Upper lobe of right lung (tissue), 1 donor: ENCODE measurements at regions not wholly inside any gene's neighbourhood (a gene's known extent, or its start where the extent isn't known, plus 50 kb on each side); places are given as distances from the start of the nearest gene placed in this dataset.

Experiments used
- ATAC-seq: fragments of 200-7000 bp; cut with Tn5 transposase; one replicate; pipeline ENCODE4 v1.9.1; 2020; ENCODE audit warnings: mild to moderate bottlenecking, moderate library complexity
- DNase-seq: peaks from one replicate; pipeline ENCODE4 v3.0.0-alpha.2; 2020
- H3K27ac ChIP-seq: fragments of 200-600 bp; one replicate; pipeline ENCODE4 v1.8.0; 2022
- H3K27me3 ChIP-seq: fragments of 200-600 bp; one replicate; pipeline ENCODE4 v1.8.0; 2022; ENCODE audit warnings: mild to moderate bottlenecking
- H3K36me3 ChIP-seq: fragments of 200-600 bp; one replicate; pipeline ENCODE4 v1.8.0; 2022
- H3K4me1 ChIP-seq: fragments of 200-600 bp; one replicate; pipeline ENCODE4 v1.8.0; 2022
- H3K4me3 ChIP-seq: fragments of 200-600 bp; one replicate; pipeline ENCODE4 v1.8.0; 2022; ENCODE audit warnings: mild to moderate bottlenecking
- H3K9me3 ChIP-seq: fragments of 200-600 bp; one replicate; pipeline ENCODE4 v1.8.0; 2022
- CTCF ChIP-seq: fragments of 200-600 bp; IDR thresholded peaks from one replicate; pipeline ENCODE4 v1.8.0; 2022; ENCODE audit warnings: antibody characterized with exemption
- intact Hi-C: fragments of 100-400 bp; cut with DNase I; formaldehyde crosslinking; loops from one replicate; pipeline ENCODE4 v1.11.0; 2022
- donor health status: DM: no; HTN: yes; CAD: no; lungs with severe emphysema.

- Histone ChIP-seq H3K4me3 (no peak overlapping the region), H3K36me3 (no peaks in the 10 kb centered on the region), H3K4me1 (no peaks in the 10 kb centered on the region), H3K27me3 (no peaks in the 10 kb centered on the region), H3K27ac (no peak overlapping the region), H3K9me3 (no peaks in the 10 kb centered on the region)
- intact Hi-C loops: no loop called here
- no peak for TF ChIP-seq CTCF
- ATAC-seq: no peak
- DNase-seq: no peak
Measured at GRCh38 chr5:92126182-92126581, 743.1 kb upstream of the ARRDC3 start.

GRCh38 chr5:92119110-92119509, 736.0 kb upstream of the ARRDC3 start:
- Histone ChIP-seq H3K9me3 (no peaks in the 10 kb centered on the region), H3K27me3 (no peaks in the 10 kb centered on the region), H3K4me1 (no peaks in the 10 kb centered on the region), H3K4me3 (no peak overlapping the region), H3K27ac (no peak overlapping the region), H3K36me3 (no peaks in the 10 kb centered on the region)
- no peak for TF ChIP-seq CTCF
- DNase-seq: no peak
- intact Hi-C loops: no loop called here
- no peak for ATAC-seq

GRCh38 chr5:92106808-92107207, 723.7 kb upstream of the ARRDC3 start:
- Histone ChIP-seq H3K27me3 (no peaks in the 10 kb centered on the region), H3K27ac (no peak overlapping the region), H3K36me3 (no peaks in the 10 kb centered on the region), H3K4me3 (no peak overlapping the region), H3K4me1 (no peaks in the 10 kb centered on the region), H3K9me3 (no peaks in the 10 kb centered on the region)
- intact Hi-C loops: no loop called here
- no peak for ATAC-seq
- TF ChIP-seq CTCF: no peak
- no peak for DNase-seq

GRCh38 chr5:92104126-92104525, 721.0 kb upstream of the ARRDC3 start:
- no peak for DNase-seq
- Histone ChIP-seq H3K36me3 (no peaks in the 10 kb centered on the region), H3K4me1 (no peaks in the 10 kb centered on the region), H3K4me3 (no peak overlapping the region), H3K27me3 (no peaks in the 10 kb centered on the region), H3K9me3 (no peaks in the 10 kb centered on the region), H3K27ac (no peak overlapping the region)
- no peak for ATAC-seq
- intact Hi-C loops: no loop called here
- no peak for TF ChIP-seq CTCF

GRCh38 chr5:92102313-92102712, 719.2 kb upstream of the ARRDC3 start:
- DNase-seq (no peak), ATAC-seq (no peak)

More at GRCh38 chr5:92102313-92102712, 719.2 kb upstream of the ARRDC3 start:
- Histone ChIP-seq H3K4me1 (no peaks in the 10 kb centered on the region), H3K36me3 (no peaks in the 10 kb centered on the region), H3K27me3 (no peaks in the 10 kb centered on the region), H3K4me3 (no peak overlapping the region), H3K27ac (no peak overlapping the region), H3K9me3 (no peaks in the 10 kb centered on the region)
- no peak for TF ChIP-seq CTCF
- intact Hi-C loops: no loop called here
